ENCODE measurements at regions not wholly inside any gene's neighbourhood (a gene's known extent, or its start where the extent isn't known, plus 50 kb on each side); places are given as distances from the start of the nearest gene placed in this dataset.
A peak's percentile ranks its signal among the peaks of the same experiment; 100 is the strongest.

DNA sequence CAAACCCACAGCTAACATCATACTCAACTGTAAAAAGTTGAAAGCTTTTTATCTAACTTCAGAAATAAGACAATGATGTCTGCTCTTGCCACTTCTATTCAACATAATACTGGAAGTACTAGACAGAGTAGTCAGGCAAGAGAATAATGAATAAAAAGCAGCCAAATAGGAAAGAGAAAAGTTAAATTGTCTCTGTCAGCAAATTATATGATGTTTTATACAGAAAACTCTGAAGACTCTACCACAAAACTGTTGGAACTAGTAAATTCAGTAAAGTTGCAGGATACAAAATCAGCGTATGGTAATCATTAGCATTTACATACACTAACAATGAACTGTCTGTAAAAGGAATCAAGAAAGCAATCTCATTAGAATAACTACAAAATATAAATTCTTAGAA lies 752.9 kb upstream of the CT83 start:
- H3K27ac ChIP-seq: no peak overlapping the region
- no peaks in the 10 kb centered on the region for H3K36me3 ChIP-seq
- TF ChIP-seq POLR2AphosphoS5 (IDR thresholded peaks at IDR 0.05): no peak
- TF ChIP-seq POLR2A (IDR thresholded peaks at IDR 0.05): no peak
- TF ChIP-seq, protein P1, sequence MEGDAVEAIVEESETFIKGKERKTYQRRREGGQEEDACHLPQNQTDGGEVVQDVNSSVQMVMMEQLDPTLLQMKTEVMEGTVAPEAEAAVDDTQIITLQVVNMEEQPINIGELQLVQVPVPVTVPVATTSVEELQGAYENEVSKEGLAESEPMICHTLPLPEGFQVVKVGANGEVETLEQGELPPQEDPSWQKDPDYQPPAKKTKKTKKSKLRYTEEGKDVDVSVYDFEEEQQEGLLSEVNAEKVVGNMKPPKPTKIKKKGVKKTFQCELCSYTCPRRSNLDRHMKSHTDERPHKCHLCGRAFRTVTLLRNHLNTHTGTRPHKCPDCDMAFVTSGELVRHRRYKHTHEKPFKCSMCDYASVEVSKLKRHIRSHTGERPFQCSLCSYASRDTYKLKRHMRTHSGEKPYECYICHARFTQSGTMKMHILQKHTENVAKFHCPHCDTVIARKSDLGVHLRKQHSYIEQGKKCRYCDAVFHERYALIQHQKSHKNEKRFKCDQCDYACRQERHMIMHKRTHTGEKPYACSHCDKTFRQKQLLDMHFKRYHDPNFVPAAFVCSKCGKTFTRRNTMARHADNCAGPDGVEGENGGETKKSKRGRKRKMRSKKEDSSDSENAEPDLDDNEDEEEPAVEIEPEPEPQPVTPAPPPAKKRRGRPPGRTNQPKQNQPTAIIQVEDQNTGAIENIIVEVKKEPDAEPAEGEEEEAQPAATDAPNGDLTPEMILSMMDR (IDR thresholded peaks at IDR 0.05): no peak
- no peak overlapping the region for H3K4me3 ChIP-seq
- 78 to 94% (median 88%) methylated on average over 1 of the region's 1 CpG for WGBS, 5 donors
- H3K27me3 ChIP-seq: no peaks in the 10 kb centered on the region
- DNase-seq: no peak
- no peaks in the 10 kb centered on the region for H3K9me3 ChIP-seq
- intact Hi-C loops (cut with DNase I; ENCODE audit: low total_unique reads): no loop called here
- no peaks in the 10 kb centered on the region for H3K4me1 ChIP-seq

DNA sequence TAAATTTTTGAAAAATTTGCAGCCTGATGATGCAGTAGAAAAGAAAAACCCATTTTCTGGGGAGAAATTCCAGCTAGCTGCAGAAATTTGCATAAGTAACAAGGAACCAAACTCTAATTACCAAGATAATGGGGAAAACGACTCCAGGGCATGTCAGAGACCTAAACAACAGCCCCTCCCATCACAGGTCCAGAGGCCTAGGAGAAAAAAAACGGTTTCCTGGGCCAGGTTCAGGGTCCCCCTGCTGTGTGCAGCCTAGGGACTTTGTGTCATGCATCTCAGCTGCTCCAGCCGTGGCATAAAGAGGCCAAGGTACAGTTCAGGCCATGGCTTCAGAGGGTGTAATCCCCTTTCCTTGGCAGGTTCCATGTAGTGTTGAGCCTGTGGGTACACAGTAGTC lies 733.7 kb upstream of the CT83 start:
- no peaks in the 10 kb centered on the region for H3K9me3 ChIP-seq
- H3K36me3 ChIP-seq: no peaks in the 10 kb centered on the region
- 30 to 35% (median 34%) methylated on average over 3 of the region's 3 CpGs for WGBS, 5 donors
- no peak for TF ChIP-seq POLR2A (IDR thresholded peaks at IDR 0.05)
- TF ChIP-seq, protein P1 (IDR thresholded peaks at IDR 0.05): no peak
- TF ChIP-seq POLR2AphosphoS5 (IDR thresholded peaks at IDR 0.05): no peak
- TF ChIP-seq EP300 (IDR thresholded peaks at IDR 0.05): no peak
- no peak overlapping the region for H3K4me3 ChIP-seq
- DNase-seq: no peak
- no peak overlapping the region for H3K27ac ChIP-seq
- intact Hi-C loops (cut with DNase I; ENCODE audit: low total_unique reads): no loop called here
- H3K4me1 ChIP-seq: no peaks in the 10 kb centered on the region
- no peaks in the 10 kb centered on the region for H3K27me3 ChIP-seq

DNA sequence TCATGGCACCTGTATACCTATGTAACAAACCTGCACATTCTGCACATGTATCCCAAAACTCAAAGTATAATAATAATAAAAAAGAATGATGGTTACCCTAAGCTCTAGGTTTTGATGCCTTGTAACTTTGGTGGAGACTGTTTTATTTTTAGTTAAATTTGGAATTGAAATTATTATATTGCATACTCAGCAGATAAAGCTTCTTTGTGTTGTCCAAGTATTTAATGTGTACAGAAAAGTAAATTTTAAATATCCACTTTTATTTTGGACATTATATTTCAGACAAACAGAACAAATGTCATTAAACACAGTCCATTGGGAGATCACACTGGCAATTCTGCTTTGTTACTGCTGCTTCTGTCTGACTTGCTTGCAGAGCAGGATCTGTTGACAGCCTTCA lies 684.5 kb upstream of the CT83 start:
- no peaks in the 10 kb centered on the region for H3K27me3 ChIP-seq
- peaks cover 0 to 6% (median 0%) of the 10 kb centered on the region in 4 donors for H3K9me3 ChIP-seq
- H3K4me3 ChIP-seq: no peak overlapping the region
- H3K27ac ChIP-seq: no peak overlapping the region
- H3K36me3 ChIP-seq: no peaks in the 10 kb centered on the region
- intact Hi-C loops (cut with DNase I; ENCODE audit: low total_unique reads): no loop called here
- DNase-seq: no peak
- no peaks in the 10 kb centered on the region for H3K4me1 ChIP-seq
- TF ChIP-seq EP300 (IDR thresholded peaks at IDR 0.05) (no peak), POLR2AphosphoS5 (IDR thresholded peaks at IDR 0.05) (no peak), POLR2A (IDR thresholded peaks at IDR 0.05) (no peak)
- TF ChIP-seq, protein P1 (IDR thresholded peaks at IDR 0.05): no peak

DNA sequence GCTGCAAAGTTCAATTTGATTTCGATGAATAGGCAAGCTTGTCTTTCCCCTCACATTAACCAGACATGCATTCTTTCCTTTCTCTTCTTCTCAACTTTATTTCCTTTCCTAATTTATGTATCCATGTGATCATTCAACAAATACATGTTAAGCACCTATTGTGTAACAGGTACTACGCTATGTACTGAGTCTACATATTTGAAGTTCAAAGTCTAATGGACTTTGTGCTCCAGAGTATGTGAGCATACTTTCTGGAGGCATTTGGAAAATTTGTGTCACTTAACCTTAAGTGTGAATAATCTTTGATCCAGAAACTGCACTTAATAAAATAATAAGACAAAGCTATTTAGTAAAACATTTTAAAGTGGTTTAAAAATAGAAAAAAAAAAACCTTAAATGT lies 675.3 kb upstream of the CT83 start:
- no peaks in the 10 kb centered on the region for H3K4me1 ChIP-seq
- H3K4me3 ChIP-seq: no peak overlapping the region
- H3K9me3 ChIP-seq: no peaks in the 10 kb centered on the region
- no peaks in the 10 kb centered on the region for H3K27me3 ChIP-seq
- peak in 1 of 2 donors; percentile 25 for DNase-seq
- no peak overlapping the region for H3K27ac ChIP-seq
- TF ChIP-seq POLR2A (IDR thresholded peaks at IDR 0.05) (no peak), POLR2AphosphoS5 (IDR thresholded peaks at IDR 0.05) (no peak), EP300 (IDR thresholded peaks at IDR 0.05) (no peak)
- TF ChIP-seq, protein P1 (IDR thresholded peaks at IDR 0.05): no peak
- WGBS, 5 donors: 37 to 59% (median 45%) methylated on average over 2 of the region's 2 CpGs
- no peaks in the 10 kb centered on the region for H3K36me3 ChIP-seq
- intact Hi-C loops (cut with DNase I; ENCODE audit: low total_unique reads): no loop called here

All from stomach (tissue), 8 donors.